Activated naive CD8-positive, alpha-beta T cell treated with anti-CD3 and anti-CD28 coated beads for 36 hours (primary cell): ENCODE measurements at regions not wholly inside any gene's neighbourhood (a gene's known extent, or its start where the extent isn't known, plus 50 kb on each side); places are given as distances from the start of the nearest gene placed in this dataset.

Experiments
- DNase-seq: peaks from one replicate; pipeline ENCODE4 v3.0.0; 2021
- H3K27ac Mint-ChIP-seq: one replicate; pipeline ENCODE4 v1.8.0; 2022; ENCODE audit warnings: mild to moderate bottlenecking, moderate library complexity, mixed read lengths
- H3K27me3 Mint-ChIP-seq: one replicate; pipeline ENCODE4 v1.8.0; 2022; ENCODE audit warnings: mild to moderate bottlenecking, mixed read lengths
- H3K36me3 Mint-ChIP-seq: one replicate; pipeline ENCODE4 v1.8.0; 2021; ENCODE audit warnings: mild to moderate bottlenecking, mixed read lengths
- H3K4me1 Mint-ChIP-seq: one replicate; pipeline ENCODE4 v1.8.0; 2021; ENCODE audit warnings: mixed read lengths
- H3K4me3 Mint-ChIP-seq: one replicate; pipeline ENCODE4 v1.8.0; 2022; ENCODE audit warnings: mild to moderate bottlenecking, moderate library complexity, mixed read lengths
- H3K9me3 Mint-ChIP-seq: one replicate; pipeline ENCODE4 v1.8.0; 2022; ENCODE audit warnings: mixed read lengths

DNA sequence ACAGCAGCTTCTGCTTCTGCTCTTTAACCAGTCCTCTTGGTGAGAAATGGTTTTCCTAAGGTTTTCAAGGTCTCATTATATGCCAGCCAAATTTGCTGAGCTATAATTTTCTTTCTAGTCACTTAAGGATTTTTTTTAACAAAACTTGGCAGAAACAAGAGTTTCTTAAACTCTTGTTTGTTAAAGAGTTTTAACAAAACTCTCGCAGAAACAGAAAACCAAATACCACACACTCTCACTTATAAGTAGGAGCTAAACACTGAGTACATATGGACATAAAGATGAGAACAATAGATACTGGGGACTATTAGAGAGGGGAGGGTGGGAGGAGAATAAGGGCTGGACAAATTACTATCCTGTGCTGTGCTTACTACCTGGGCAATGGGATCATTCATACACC is 908.3 kb downstream of the TUSC7 start:
- Mint-ChIP-seq H3K36me3 (no peaks in the 10 kb centered on the region), H3K9me3 (no peaks in the 10 kb centered on the region), H3K4me1 (no peaks in the 10 kb centered on the region), H3K4me3 (no peak overlapping the region), H3K27me3 (no peaks in the 10 kb centered on the region), H3K27ac (no peak overlapping the region)
- DNase-seq, result no peak

DNA sequence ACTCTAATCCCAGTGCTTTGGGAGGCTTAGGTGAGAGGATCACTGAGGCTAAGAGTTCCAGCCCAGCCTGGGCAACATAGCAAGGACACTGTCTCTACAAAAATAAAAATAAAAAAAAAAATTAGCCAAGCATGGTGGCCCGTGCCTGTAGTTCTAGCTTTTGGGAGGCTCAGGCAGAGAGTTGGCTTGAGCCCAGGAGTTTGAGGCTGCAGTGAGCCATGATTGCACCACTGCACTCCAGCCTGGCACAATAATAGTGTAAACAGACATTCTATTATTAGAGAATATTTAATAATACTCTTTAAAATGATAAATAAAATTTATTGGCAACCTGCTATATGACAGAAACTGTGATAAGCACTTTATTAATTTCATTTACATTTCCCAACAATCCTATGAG is 908.9 kb downstream of the TUSC7 start:
- no peak for DNase-seq
- H3K4me3 Mint-ChIP-seq, result no peak overlapping the region
- no peak overlapping the region for H3K27ac Mint-ChIP-seq
- H3K27me3 Mint-ChIP-seq, result no peaks in the 10 kb centered on the region
- H3K36me3 Mint-ChIP-seq, result no peaks in the 10 kb centered on the region
- H3K4me1 Mint-ChIP-seq, result no peaks in the 10 kb centered on the region
- no peaks in the 10 kb centered on the region for H3K9me3 Mint-ChIP-seq

DNA sequence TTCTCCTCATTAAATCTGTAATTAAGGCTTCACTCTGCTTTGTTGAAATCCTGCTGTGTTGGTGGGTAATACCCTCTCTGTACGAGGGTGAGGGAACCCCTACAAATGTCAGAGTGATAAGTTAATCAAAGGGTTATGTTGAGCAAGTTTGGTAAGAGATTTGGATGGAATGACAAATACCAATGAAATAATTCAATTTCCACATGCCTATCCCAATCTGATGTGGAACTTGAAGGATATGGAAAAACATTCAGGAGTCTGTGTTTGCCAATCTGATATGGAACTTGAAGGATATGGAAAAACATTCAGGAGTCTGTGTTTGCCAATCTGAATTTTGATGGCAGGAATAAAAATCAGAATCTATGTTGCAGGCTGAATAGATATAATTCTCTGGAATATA is 910.2 kb downstream of the TUSC7 start:
- Mint-ChIP-seq H3K9me3 (no peaks in the 10 kb centered on the region), H3K27ac (no peak overlapping the region), H3K4me1 (no peaks in the 10 kb centered on the region), H3K27me3 (no peaks in the 10 kb centered on the region), H3K4me3 (no peak overlapping the region), H3K36me3 (no peaks in the 10 kb centered on the region)
- DNase-seq, result no peak

DNA sequence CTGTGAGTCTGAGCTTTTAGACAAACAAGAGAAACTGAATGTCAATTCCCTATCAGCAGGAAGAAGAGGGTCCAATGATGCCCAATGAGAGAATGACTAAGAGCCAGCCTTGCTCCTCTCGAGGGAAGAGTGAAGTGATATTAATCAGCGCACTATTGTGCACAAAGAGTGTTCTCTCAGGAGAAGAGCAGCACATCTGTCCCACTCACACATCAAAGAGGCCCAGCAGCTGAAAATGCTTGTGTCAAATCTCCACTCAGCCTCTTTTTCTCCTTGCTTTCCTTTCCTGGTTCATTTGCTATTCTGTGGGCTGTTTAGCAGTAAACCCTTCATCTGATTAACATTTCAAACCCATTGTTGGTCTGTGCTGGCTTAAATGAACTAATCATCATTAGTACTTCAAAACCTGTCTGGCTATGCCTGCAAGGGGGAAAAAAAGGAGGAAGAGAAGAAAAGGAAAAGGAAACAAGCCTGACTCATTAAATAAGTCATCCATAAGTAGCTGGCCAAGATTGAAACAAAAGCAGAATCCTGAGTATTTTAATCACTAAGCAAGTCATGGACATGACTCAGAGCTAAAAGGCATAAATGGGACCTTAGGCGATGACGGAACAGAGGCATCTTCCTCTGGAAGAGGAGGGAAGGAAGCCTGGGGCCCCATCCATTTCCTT is 912.7 kb downstream of the TUSC7 start:
- DNase-seq, result no peak
- Mint-ChIP-seq H3K4me1 (no peaks in the 10 kb centered on the region), H3K27me3 (no peaks in the 10 kb centered on the region), H3K9me3 (no peaks in the 10 kb centered on the region), H3K36me3 (no peaks in the 10 kb centered on the region), H3K4me3 (no peak overlapping the region), H3K27ac (no peak overlapping the region)

DNA sequence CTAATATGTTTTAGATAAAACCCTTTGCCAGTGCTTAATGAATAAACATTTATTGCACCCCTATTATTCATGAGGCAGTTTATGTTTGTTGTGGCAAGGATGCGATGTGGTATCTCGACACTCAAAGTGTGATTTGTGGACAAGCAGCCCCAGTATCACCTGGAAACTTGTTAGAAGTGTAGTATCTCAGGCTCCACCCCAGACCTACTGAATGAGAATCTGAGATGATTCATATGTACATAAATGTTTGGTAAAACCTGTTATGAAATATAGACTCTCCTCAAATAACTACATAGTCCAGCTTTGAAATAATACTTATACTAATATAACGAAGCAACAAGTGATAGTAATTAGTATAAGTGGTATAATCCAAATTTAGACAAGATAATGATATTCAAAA is 914.8 kb downstream of the TUSC7 start:
- H3K4me3 Mint-ChIP-seq, result no peak overlapping the region
- no peaks in the 10 kb centered on the region for H3K9me3 Mint-ChIP-seq
- no peak for DNase-seq
- H3K27ac Mint-ChIP-seq, result no peak overlapping the region
- no peaks in the 10 kb centered on the region for H3K27me3 Mint-ChIP-seq
- no peaks in the 10 kb centered on the region for H3K36me3 Mint-ChIP-seq
- H3K4me1 Mint-ChIP-seq, result no peaks in the 10 kb centered on the region

DNA sequence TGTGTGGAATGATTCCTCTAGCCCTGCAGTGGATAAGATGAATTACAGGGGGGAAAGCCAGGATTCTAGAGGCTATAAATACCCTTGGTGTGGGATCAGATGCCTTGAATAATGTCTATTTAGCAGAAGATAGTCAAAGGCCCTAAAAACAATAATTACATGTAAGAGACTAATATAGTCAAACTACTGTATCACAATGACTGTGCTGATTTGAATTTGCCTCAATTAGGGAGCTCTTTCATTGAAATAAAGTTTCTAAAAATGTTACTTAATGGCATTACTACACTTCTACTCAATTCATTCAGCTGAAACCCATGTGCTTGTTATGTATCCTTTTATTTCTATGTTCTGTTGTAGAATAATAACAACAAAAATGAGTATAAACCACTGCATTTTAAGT is 915.6 kb downstream of the TUSC7 start:
- Mint-ChIP-seq H3K36me3 (no peaks in the 10 kb centered on the region), H3K9me3 (no peaks in the 10 kb centered on the region), H3K27me3 (no peaks in the 10 kb centered on the region), H3K4me1 (no peaks in the 10 kb centered on the region), H3K4me3 (no peak overlapping the region), H3K27ac (no peak overlapping the region)
- DNase-seq, result no peak

DNA sequence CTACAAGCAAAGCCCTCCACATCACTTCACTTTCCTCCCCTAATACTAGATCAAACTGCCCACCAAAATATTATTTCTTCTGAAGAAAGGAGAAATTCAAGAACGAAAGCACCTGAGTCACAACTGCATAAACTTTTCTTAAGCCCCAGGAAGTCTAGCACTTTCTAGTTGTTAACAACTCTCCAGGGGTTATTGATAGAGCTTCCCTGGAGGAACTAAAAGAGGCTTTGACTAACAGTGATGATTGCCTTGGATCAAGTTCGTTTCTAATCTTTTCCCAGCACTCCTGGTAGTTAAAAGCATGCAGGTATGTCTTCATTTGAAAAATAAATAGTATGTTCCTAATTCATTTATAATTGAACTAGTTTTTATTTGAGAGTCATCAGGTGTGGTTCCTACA is 917.0 kb downstream of the TUSC7 start:
- no peaks in the 10 kb centered on the region for H3K27me3 Mint-ChIP-seq

DNA sequence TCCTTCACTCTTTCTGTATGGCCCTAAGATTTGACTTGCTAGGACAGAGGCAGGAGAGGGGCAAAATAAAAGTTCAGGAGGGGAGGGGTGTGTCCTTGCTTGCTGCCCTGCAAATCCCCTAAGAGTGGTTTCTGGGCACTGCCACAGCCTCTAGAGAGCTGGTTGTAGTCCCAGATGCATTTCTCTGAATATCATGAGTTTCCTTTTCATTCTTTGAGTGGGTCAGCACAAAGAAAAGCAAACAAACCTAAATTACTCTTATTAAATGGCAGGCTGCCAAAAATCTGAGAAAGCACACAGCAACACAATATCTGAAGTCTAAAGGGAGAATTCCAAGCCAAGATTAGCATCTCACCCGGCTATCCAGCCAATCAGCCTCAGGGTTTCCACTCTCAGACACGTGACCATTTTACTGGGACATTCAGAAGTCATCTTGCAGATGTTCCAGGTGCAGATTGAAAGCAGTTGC is 919.3 kb downstream of the TUSC7 start:
- Mint-ChIP-seq H3K27me3 (no peaks in the 10 kb centered on the region), H3K4me3 (no peak overlapping the region), H3K27ac (no peak overlapping the region), H3K36me3 (no peaks in the 10 kb centered on the region), H3K9me3 (no peaks in the 10 kb centered on the region), H3K4me1 (no peaks in the 10 kb centered on the region)
- DNase-seq, result no peak

More for the DNA sequence above, 917.0 kb downstream of the TUSC7 start:
- Mint-ChIP-seq H3K4me1 (no peaks in the 10 kb centered on the region), H3K36me3 (no peaks in the 10 kb centered on the region), H3K27ac (no peak overlapping the region), H3K4me3 (no peak overlapping the region), H3K9me3 (no peaks in the 10 kb centered on the region)
- DNase-seq, result no peak

DNA sequence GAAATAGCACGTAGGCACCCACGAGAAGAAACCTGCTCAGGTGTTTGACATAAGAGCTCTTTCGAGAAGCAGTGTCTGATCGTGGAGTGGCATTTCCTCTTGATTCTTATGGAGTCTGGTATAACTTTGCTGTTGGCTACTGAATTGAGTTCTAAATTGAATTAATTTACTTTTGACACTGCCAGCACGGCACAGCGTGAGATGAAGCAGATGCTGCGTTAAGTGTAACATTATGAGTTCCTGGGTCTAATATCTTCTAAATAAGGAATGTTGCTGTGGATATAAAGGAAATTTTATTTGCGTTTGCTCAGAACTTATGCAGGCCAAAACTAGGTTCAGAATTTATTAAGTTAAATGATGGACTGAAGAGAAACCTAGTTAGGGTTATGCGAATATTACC is 919.9 kb downstream of the TUSC7 start:
- no peaks in the 10 kb centered on the region for H3K4me1 Mint-ChIP-seq
- no peak overlapping the region for H3K4me3 Mint-ChIP-seq
- H3K36me3 Mint-ChIP-seq, result no peaks in the 10 kb centered on the region
- H3K27ac Mint-ChIP-seq, result no peak overlapping the region
- no peak for DNase-seq
- no peaks in the 10 kb centered on the region for H3K9me3 Mint-ChIP-seq
- H3K27me3 Mint-ChIP-seq, result no peaks in the 10 kb centered on the region

DNA sequence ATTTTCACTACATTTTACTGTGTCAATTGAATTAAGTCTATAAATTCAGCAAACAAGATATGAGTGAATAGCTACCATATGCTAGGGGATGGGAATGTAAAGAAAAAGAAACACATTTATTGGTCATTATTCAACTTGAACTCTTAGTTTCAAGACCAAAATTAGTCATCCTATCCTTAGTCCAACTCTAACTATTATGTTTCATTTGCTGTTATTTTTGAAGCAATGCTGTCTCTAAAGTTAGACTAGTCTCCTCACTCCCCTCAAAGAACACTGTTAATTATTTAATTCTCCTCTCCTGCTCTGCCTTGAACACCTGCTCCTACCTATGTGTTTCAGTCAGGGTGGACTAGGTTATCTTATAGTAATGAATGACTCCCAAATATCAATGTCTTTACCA is 920.9 kb downstream of the TUSC7 start:
- no peaks in the 10 kb centered on the region for H3K9me3 Mint-ChIP-seq
- no peak overlapping the region for H3K27ac Mint-ChIP-seq
- no peaks in the 10 kb centered on the region for H3K36me3 Mint-ChIP-seq
- H3K4me1 Mint-ChIP-seq, result no peaks in the 10 kb centered on the region
- no peak for DNase-seq
- no peaks in the 10 kb centered on the region for H3K27me3 Mint-ChIP-seq
- H3K4me3 Mint-ChIP-seq, result no peak overlapping the region

DNA sequence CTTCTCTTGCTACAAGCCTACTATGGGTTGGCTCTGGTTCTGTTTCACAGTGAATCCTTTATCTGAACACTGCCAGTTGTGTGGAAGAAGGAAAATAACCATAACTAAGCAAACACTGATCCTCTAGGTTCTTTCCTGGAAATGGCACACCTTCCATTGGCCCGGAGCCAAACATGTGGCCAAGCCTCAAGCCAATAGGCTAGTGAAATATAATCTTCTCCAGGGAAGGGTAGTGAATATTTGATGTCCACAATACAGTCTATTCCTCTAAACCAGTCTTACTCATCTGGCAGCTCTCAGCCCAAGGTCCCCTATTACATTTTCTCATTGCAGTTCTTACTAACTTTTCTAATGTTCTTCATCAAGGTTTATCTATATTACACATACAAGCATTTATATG is 921.3 kb downstream of the TUSC7 start:
- Mint-ChIP-seq H3K4me1 (no peaks in the 10 kb centered on the region), H3K9me3 (no peaks in the 10 kb centered on the region), H3K27ac (no peak overlapping the region), H3K36me3 (no peaks in the 10 kb centered on the region), H3K27me3 (no peaks in the 10 kb centered on the region), H3K4me3 (no peak overlapping the region)
- no peak for DNase-seq

DNA sequence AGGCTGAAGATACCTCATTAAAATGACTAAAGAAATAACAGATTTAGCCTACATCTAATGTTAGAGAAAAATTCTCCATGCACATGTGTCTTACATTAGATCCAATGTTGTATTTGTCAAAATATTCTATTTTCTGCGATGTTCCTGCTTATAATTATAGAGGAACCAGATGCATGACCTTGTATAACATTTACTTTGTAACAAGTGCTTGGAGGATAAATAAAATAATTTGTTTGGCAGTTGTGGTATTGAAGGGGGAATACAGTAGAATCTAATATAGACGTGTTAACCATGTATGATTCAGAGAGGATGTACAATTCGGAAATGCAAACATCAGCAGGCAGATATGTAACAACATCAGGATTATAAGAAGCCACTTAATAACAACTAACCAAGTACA is 922.2 kb downstream of the TUSC7 start:
- DNase-seq, result no peak
- Mint-ChIP-seq H3K9me3 (no peaks in the 10 kb centered on the region), H3K36me3 (no peaks in the 10 kb centered on the region), H3K27me3 (no peaks in the 10 kb centered on the region), H3K4me3 (no peak overlapping the region), H3K27ac (no peak overlapping the region), H3K4me1 (no peaks in the 10 kb centered on the region)

DNA sequence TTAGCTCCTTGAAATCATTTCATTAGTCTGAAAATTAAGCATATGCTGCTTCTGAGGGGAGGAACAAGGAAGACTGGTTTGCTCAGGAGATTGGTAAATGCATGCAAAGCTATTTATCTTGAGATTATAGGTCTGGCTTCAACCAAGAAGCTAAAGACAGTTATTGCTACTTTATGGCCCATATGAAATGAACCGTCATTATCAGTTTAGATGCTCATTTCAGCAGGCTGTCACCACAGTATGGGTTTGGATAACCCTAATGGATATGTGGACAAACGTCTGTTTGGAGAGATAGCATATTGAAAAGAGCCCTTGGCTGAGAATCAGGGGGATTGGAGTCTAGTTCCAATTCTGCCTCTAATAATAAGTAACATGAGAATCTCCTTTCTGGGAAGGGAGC is 922.6 kb downstream of the TUSC7 start:
- no peaks in the 10 kb centered on the region for H3K4me1 Mint-ChIP-seq

DNA sequence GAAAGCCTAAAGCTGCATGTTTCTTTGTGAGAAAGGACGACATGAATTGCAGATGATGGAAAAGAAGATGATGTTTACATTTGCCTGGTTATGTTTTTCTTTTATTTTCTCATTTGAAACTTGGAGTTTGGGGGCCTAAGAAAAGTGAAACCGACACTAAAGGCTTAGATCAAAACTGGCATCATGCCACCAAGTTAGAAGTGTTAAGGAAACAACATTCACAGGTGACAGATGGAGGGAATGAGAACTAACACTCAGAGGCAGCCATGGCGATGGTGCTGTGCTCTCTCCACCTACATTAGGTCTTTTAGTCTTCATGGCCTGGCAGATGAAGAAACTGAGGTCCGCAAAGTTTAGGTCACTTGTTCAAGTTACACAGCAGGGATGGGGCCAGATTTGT is 923.6 kb downstream of the TUSC7 start:
- no peaks in the 10 kb centered on the region for H3K4me1 Mint-ChIP-seq
- no peak for DNase-seq
- H3K4me3 Mint-ChIP-seq, result no peak overlapping the region
- H3K27ac Mint-ChIP-seq, result no peak overlapping the region
- no peaks in the 10 kb centered on the region for H3K9me3 Mint-ChIP-seq
- no peaks in the 10 kb centered on the region for H3K27me3 Mint-ChIP-seq
- H3K36me3 Mint-ChIP-seq, result no peaks in the 10 kb centered on the region

More for the DNA sequence above, 922.6 kb downstream of the TUSC7 start:
- H3K27me3 Mint-ChIP-seq, result no peaks in the 10 kb centered on the region
- H3K4me3 Mint-ChIP-seq, result no peak overlapping the region
- no peak overlapping the region for H3K27ac Mint-ChIP-seq
- H3K9me3 Mint-ChIP-seq, result no peaks in the 10 kb centered on the region
- DNase-seq, result no peak
- no peaks in the 10 kb centered on the region for H3K36me3 Mint-ChIP-seq

DNA sequence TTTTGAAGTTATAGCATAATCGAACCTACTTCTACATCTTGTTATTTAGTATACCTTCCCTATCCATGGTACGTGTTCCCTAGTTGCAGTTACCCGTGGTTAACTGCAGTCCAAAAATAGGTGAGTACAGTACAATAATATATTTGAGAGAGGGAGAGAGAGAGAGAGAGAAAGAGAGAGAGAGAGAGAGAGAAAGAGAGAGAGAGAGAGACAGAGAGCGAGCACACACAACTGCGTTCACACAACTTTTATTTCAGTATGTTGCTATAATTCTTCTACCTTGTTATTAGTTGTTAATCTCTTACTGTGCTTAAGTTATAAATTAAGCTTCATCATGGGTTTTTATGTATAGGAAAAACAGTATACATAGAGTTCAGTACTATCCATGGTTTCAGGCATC is 928.1 kb downstream of the TUSC7 start:
- Mint-ChIP-seq H3K4me1 (no peaks in the 10 kb centered on the region), H3K9me3 (no peaks in the 10 kb centered on the region), H3K27ac (no peak overlapping the region), H3K27me3 (no peaks in the 10 kb centered on the region), H3K4me3 (no peak overlapping the region), H3K36me3 (no peaks in the 10 kb centered on the region)
- DNase-seq, result no peak

DNA sequence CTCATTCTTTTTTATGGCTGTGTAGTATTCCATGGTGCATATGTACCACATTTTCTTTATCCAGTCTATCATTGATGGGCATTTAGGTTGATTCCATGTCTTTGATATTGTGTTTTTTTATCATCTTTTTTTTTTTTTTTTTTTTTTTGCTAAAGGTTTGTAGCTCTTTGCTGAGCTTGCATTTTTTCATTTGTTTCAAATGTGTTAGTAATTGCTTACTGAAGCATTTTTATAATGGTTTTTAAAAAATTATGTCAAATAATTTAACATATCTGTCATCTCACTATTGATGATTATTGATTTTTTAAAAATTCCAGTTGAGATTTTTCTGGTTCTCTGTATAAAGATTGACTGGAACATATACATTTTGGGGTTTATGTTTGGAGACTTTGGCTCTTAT is 934.6 kb downstream of the TUSC7 start:
- H3K36me3 Mint-ChIP-seq, result no peaks in the 10 kb centered on the region
- DNase-seq, result no peak
- no peaks in the 10 kb centered on the region for H3K27me3 Mint-ChIP-seq
- H3K9me3 Mint-ChIP-seq, result peaks cover 3% of the 10 kb centered on the region
- no peak overlapping the region for H3K4me3 Mint-ChIP-seq
- H3K4me1 Mint-ChIP-seq, result no peaks in the 10 kb centered on the region
- H3K27ac Mint-ChIP-seq, result no peak overlapping the region
